Endothelial cell (in vitro differentiated cells): ENCODE measurements at regions not wholly inside any gene's neighbourhood (a gene's known extent, or its start where the extent isn't known, plus 50 kb on each side); places are given as distances from the start of the nearest gene placed in this dataset.

ENCODE experiments used
- DNase-seq: peaks from one replicate; pipeline ENCODE4 v3.0.0; 2021; ENCODE audit warnings: low spot score
- H3K27ac Mint-ChIP-seq: one replicate; pipeline ENCODE4 v1.8.0; 2021; ENCODE audit warnings: mixed read lengths, inconsistent platforms; ENCODE audit not compliant: unreplicated experiment
- H3K27me3 Mint-ChIP-seq: one replicate; pipeline ENCODE4 v1.8.0; 2021; ENCODE audit warnings: mild to moderate bottlenecking, moderate library complexity, mixed read lengths, inconsistent platforms; ENCODE audit not compliant: unreplicated experiment
- H3K36me3 Mint-ChIP-seq: one replicate; pipeline ENCODE4 v1.8.0; 2021; ENCODE audit warnings: mild to moderate bottlenecking, low read depth, mixed read lengths, inconsistent platforms; ENCODE audit not compliant: unreplicated experiment
- H3K4me1 Mint-ChIP-seq: one replicate; pipeline ENCODE4 v1.8.0; 2021; ENCODE audit warnings: mild to moderate bottlenecking, mixed read lengths, inconsistent platforms; ENCODE audit not compliant: unreplicated experiment
- H3K4me3 Mint-ChIP-seq: one replicate; pipeline ENCODE4 v1.8.0; 2021; ENCODE audit warnings: mild to moderate bottlenecking, mixed read lengths, inconsistent platforms; ENCODE audit not compliant: unreplicated experiment
- H3K9me3 Mint-ChIP-seq: one replicate; pipeline ENCODE4 v1.8.0; 2021; ENCODE audit warnings: mixed read lengths, inconsistent platforms; ENCODE audit not compliant: unreplicated experiment
- TF ChIP-seq, protein P1 (sequence below): fragments of 200-600 bp; sonication (generic); IDR thresholded peaks from one replicate; pipeline ENCODE4 v1.5.0; 2021; ENCODE audit warnings: antibody characterized with exemption; ENCODE audit not compliant: unreplicated experiment

DNA sequence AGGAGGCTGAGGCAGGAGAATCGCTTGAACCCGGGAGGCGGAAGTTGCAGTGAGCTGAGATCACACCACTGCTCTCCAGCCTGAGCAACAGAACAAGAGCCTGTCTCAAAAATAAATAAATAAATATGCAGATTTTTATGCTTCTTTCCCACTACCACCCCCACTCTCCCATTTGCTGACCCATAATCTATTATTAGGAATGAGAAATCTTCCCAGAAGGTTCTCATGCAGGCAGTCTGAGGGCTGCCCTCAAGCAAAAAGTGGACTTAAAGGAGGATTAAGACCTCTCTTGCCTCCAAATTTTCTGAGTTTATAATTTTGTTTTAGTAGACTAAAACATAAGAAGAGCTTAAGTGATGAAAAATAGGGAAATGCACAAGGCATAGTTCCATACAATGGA lies 85.2 kb upstream of the TOMM7 start:
- Mint-ChIP-seq H3K9me3 (no peaks in the 10 kb centered on the region), H3K4me3 (no peak overlapping the region), H3K4me1 (no peaks in the 10 kb centered on the region), H3K27me3 (no peaks in the 10 kb centered on the region), H3K36me3 (no peaks in the 10 kb centered on the region), H3K27ac (no peak overlapping the region)
- no peak for DNase-seq
- TF ChIP-seq, protein P1, sequence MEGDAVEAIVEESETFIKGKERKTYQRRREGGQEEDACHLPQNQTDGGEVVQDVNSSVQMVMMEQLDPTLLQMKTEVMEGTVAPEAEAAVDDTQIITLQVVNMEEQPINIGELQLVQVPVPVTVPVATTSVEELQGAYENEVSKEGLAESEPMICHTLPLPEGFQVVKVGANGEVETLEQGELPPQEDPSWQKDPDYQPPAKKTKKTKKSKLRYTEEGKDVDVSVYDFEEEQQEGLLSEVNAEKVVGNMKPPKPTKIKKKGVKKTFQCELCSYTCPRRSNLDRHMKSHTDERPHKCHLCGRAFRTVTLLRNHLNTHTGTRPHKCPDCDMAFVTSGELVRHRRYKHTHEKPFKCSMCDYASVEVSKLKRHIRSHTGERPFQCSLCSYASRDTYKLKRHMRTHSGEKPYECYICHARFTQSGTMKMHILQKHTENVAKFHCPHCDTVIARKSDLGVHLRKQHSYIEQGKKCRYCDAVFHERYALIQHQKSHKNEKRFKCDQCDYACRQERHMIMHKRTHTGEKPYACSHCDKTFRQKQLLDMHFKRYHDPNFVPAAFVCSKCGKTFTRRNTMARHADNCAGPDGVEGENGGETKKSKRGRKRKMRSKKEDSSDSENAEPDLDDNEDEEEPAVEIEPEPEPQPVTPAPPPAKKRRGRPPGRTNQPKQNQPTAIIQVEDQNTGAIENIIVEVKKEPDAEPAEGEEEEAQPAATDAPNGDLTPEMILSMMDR, result no peak

DNA sequence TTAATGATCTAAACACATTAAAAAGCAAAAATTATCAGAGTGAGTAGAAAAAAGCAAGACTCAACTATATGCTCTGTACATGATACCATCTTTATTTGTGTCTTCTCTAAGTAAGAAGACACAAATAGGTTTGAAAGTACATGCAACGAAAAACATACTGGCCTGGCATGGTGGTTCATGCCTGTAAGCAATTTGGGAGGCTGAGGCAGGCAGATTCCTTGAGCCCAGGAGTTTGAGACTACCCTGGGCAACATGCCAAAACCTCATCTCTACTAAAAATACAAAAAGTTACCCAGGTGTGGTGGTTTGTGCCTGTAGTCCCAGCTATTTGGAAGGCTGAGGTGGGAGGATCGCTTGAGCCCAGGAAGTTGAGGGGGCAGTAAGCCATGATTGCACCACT lies 78.1 kb upstream of the TOMM7 start:
- TF ChIP-seq, protein P1, result no peak
- Mint-ChIP-seq H3K27ac (no peak overlapping the region), H3K4me3 (no peak overlapping the region), H3K36me3 (no peaks in the 10 kb centered on the region), H3K4me1 (no peaks in the 10 kb centered on the region), H3K9me3 (no peaks in the 10 kb centered on the region), H3K27me3 (no peaks in the 10 kb centered on the region)
- DNase-seq, result no peak

DNA sequence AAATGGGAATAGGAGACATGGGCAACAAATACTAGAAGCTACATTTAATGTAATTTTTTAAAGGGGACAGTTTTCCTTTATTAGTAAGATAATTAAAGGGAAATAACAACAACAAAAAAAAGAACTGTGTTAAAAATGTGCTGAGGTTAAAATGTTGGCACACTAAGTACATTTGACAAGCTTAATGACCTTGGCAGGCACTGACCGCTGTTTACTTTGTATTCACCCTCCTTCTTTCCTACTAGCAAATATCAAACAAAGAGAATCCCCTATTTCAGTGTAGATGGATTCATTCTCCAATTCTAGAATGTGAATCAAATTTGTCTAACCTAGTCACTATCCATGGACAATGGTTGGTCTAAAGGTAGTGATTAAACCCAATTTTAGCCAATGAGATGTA lies 77.5 kb upstream of the TOMM7 start:
- Mint-ChIP-seq H3K36me3 (no peaks in the 10 kb centered on the region), H3K4me3 (no peak overlapping the region), H3K27me3 (no peaks in the 10 kb centered on the region), H3K9me3 (no peaks in the 10 kb centered on the region), H3K4me1 (no peaks in the 10 kb centered on the region), H3K27ac (no peak overlapping the region)
- TF ChIP-seq, protein P1, result no peak
- DNase-seq, result no peak

DNA sequence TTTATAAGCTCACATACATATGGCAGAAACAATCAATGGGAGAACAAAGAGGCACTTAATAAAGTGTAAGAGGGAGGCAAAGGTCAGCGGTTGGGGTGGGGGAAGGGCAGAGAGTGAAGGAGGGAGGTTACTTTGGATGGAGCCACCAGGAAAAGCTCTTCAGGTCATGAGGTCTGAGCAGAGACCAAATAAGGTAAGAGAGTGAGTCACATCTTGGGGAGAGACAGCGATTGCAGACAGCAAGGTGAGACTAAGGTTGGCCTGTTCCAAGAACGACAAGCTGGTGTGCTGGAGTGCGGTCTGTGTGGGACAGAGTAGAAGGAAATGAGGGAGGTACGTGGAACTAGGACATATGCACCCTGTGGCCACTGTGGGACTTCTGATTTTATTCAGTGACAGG lies 74.3 kb upstream of the TOMM7 start:
- Mint-ChIP-seq H3K27ac (peak overlapping the region; percentile 24), H3K36me3 (no peaks in the 10 kb centered on the region), H3K4me1 (no peaks in the 10 kb centered on the region), H3K27me3 (no peaks in the 10 kb centered on the region), H3K4me3 (no peak overlapping the region), H3K9me3 (no peaks in the 10 kb centered on the region)
- TF ChIP-seq, protein P1, result no peak
- DNase-seq, result no peak

DNA sequence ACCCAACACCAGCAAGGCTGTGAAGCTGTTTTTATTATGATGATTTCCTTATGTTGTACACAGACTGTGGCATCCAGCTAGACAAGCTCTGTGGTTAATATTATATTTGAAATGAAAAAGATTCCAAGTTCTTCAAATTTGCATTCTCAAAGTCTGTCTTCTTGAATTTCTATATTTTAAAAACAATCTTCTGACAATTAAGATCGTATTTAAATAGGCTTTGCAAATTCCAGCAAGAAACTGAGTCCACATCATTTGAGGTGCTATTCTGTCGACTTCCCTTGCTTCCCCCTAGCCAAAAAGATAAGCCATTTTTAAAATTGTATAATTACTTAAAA lies 73.1 kb upstream of the TOMM7 start:
- Mint-ChIP-seq H3K4me3 (no peak overlapping the region), H3K27ac (no peak overlapping the region), H3K4me1 (no peaks in the 10 kb centered on the region), H3K9me3 (no peaks in the 10 kb centered on the region), H3K27me3 (no peaks in the 10 kb centered on the region), H3K36me3 (no peaks in the 10 kb centered on the region)
- no peak for DNase-seq
- TF ChIP-seq, protein P1, result no peak
